PC-3 (cell line): ENCODE measurements at regions not wholly inside any gene's neighbourhood (a gene's known extent, or its start where the extent isn't known, plus 50 kb on each side); places are given as distances from the start of the nearest gene placed in this dataset.

Source experiments
- ATAC-seq: fragments of 200-7000 bp; cut with Tn5 transposase; 2 replicates; pipeline ENCODE4 v1.9.1; 2020; ENCODE audit warnings: mild to moderate bottlenecking, moderate library complexity
- BruUV-seq: library from RNA; stranded (reverse); fragments of 400-500 nt; replicated peaks from 2 replicates; lab custom pipeline; 2021; lab: Mats Ljungman, UMichigan
- CTCF ChIA-PET: fragments of 300-600 bp; sonication (Branson Sonifier 250); formaldehyde crosslinking; loops from one replicate; lab custom pipeline; 2022; ENCODE audit warnings: antibody characterized with exemption; lab: Charles Lee
- POLR2A ChIA-PET: fragments of 300-600 bp; sonication (Branson Sonifier 250); formaldehyde crosslinking; loops from one replicate; lab custom pipeline; 2022; ENCODE audit warnings: antibody characterized with exemption; ENCODE audit not compliant: unreplicated experiment; lab: Charles Lee
- DNase-seq: peaks from one replicate; pipeline ENCODE4 v3.0.0-alpha.2; 2015
- H2AFZ ChIP-seq: fragments of 300-600 bp; sonication (generic); 2 replicates; pipeline ENCODE4 v1.6.0; 2016; ENCODE audit warnings: antibody characterized with exemption, low read length
- H3F3A ChIP-seq: fragments of 300-600 bp; sonication (generic); one replicate; pipeline ENCODE4 v1.6.0; 2017; ENCODE audit warnings: antibody characterized with exemption, low read length, control low read depth, mild to moderate bottlenecking; ENCODE audit not compliant: unreplicated experiment
- H3K27ac ChIP-seq: fragments of 300-600 bp; sonication (generic); 2 replicates; pipeline ENCODE4 v1.5.1; 2016; ENCODE audit warnings: mild to moderate bottlenecking, low read length
- H3K27me3 ChIP-seq: fragments of 300-600 bp; sonication (generic); 2 replicates; pipeline ENCODE4 v1.6.1; 2016; ENCODE audit warnings: low read length, mixed read lengths
- H3K36me3 ChIP-seq: fragments of 300-600 bp; sonication (generic); 2 replicates; pipeline ENCODE4 v1.6.1; 2016; ENCODE audit warnings: low read depth, mixed run types, low read length, mixed read lengths
- H3K4me1 ChIP-seq: fragments of 300-600 bp; sonication (generic); 2 replicates; pipeline ENCODE4 v1.5.1; 2016; ENCODE audit warnings: low read length; ENCODE audit not compliant: insufficient read depth
- H3K4me2 ChIP-seq: fragments of 300-600 bp; sonication (generic); 2 replicates; pipeline ENCODE4 v1.6.0; 2016; ENCODE audit warnings: low read length
- H3K4me3 ChIP-seq: fragments of 300-600 bp; sonication (generic); 2 replicates; pipeline ENCODE4 v1.5.1; 2016; ENCODE audit warnings: mild to moderate bottlenecking, low read length, mixed read lengths
- H3K79me2 ChIP-seq: fragments of 300-600 bp; sonication (generic); 2 replicates; pipeline ENCODE4 v1.6.1; 2017; ENCODE audit warnings: low read length, mixed read lengths
- H3K9ac ChIP-seq: fragments of 300-600 bp; sonication (generic); 2 replicates; pipeline ENCODE4 v1.6.0; 2016; ENCODE audit warnings: mild to moderate bottlenecking, low read length
- H3K9me2 ChIP-seq: fragments of 300-600 bp; sonication (generic); replicated peaks from 2 replicates; pipeline ENCODE4 v1.6.1; 2016; ENCODE audit warnings: mixed run types, low read length, mixed read lengths
- H3K9me3 ChIP-seq: fragments of 300-600 bp; sonication (generic); 2 replicates; pipeline ENCODE4 v1.6.1; 2016; ENCODE audit warnings: low read length, mixed read lengths
- H4K20me1 ChIP-seq: fragments of 300-600 bp; sonication (generic); 2 replicates; pipeline ENCODE4 v1.6.1; 2016; ENCODE audit warnings: low read length, mixed read lengths
- CTCF ChIP-seq: fragments of 300-600 bp; sonication (generic); conservative IDR thresholded peaks from 2 replicates; pipeline ENCODE4 v1.5.1; 2017; ENCODE audit warnings: antibody characterized with exemption, low read depth, mild to moderate bottlenecking, low read length
- EZH2 ChIP-seq: fragments of 300-600 bp; sonication (generic); IDR thresholded peaks from one replicate; pipeline ENCODE4 v1.6.1; 2017; ENCODE audit warnings: antibody characterized with exemption, mild to moderate bottlenecking, low read length; ENCODE audit not compliant: unreplicated experiment
- EZH2phosphoT487 ChIP-seq: fragments of 300-600 bp; sonication (generic); IDR thresholded peaks from 2 replicates; pipeline ENCODE4 v1.6.1; 2018; ENCODE audit warnings: mild to moderate bottlenecking, antibody characterized with exemption, low read length, borderline replicate concordance
- intact Hi-C: fragments of 100-400 bp; cut with micrococcal nuclease; formaldehyde crosslinking; loops from 2 replicates; pipeline ENCODE4 v1.9.0; 2023

DNA sequence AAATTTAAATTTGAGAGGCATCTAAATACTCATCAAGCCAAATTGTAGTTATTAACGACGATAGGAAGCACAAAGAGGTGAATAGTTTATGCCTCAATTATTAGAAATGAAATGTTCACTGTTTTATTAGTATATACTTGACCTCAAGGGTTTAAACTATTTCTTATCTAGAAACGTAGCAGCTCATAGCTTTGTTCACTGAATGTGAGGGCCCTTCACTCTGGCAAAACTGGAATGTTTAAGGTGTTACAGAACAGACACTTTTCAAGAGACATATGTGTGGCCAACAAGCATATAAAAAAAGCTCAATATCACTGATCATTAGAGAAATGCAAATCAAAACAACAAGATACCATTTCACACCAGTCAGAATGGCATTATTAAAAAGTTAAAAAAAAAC lies 151.2 kb upstream of the KCNN2 start:
- no peak overlapping the region for H3K4me2 ChIP-seq
- BruUV-seq, result no TSS peak
- no peak for DNase-seq

DNA sequence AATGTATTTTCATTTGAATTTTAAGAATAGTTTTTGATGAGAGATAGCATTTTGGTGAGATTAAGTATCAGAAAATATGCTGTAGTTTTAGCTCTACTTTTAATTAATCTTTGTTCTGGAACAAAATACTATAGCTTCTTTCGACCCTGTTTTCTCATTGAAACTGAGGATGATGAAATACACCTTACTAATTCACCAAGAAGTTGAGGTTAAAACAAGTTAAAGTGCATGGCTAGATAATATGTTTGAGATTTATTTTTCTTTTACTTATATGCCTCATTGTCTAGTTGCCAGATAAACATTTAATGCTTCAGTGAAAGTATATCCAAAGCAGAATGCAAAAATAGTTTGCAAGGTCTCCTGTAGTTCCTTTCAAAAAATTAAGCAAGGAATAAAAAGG lies 140.1 kb upstream of the KCNN2 start:
- BruUV-seq, result no TSS peak

More for the DNA sequence above, 151.2 kb upstream of the KCNN2 start:
- Histone ChIP-seq H3K36me3 (no peaks in the 10 kb centered on the region), H3F3A (no peaks in the 10 kb centered on the region), H3K4me1 (0 out of 2 replicates have a peak, but pooled peaks cover 4% of the 10 kb centered on the region), H3K4me3 (no peak overlapping the region), H3K9ac (no peak overlapping the region), H3K27me3 (peaks cover 29% of the 10 kb centered on the region), H3K79me2 (no peaks in the 10 kb centered on the region), H3K9me2 (no peaks in the 10 kb centered on the region), H3K27ac (no peak overlapping the region), H2AFZ (no peak overlapping the region), H4K20me1 (no peaks in the 10 kb centered on the region), H3K9me3 (0 out of 2 replicates have a peak, but pooled peaks cover 3% of the 10 kb centered on the region)
- ATAC-seq, result no peak
- no peak for TF ChIP-seq EZH2phosphoT487
- TF ChIP-seq CTCF, result no peak
- TF ChIP-seq EZH2, result no peak
- ChIA-PET CTCF (no interaction called here), POLR2A (no interaction called here)
- intact Hi-C loops, result no loop called here

More for the DNA sequence above, 140.1 kb upstream of the KCNN2 start:
- ChIA-PET POLR2A (no interaction called here), CTCF (no interaction called here)
- no peak overlapping the region for H3K4me2 ChIP-seq
- no peaks in the 10 kb centered on the region for H4K20me1 ChIP-seq
- H3K9me3 ChIP-seq, result no peaks in the 10 kb centered on the region
- H3K27me3 ChIP-seq, result no peaks in the 10 kb centered on the region
- no peaks in the 10 kb centered on the region for H3F3A ChIP-seq
- no peaks in the 10 kb centered on the region for H3K4me1 ChIP-seq
- TF ChIP-seq EZH2phosphoT487, result no peak
- no peak for TF ChIP-seq CTCF
- TF ChIP-seq EZH2, result no peak
- no peaks in the 10 kb centered on the region for H3K36me3 ChIP-seq
- DNase-seq (no peak), ATAC-seq (no peak)
- intact Hi-C loops, result loop anchor here (10.0 kb wide), 1 partner anchor 107 kb away; no protein-coding TSS in a partner anchor
- H3K4me3 ChIP-seq, result no peak overlapping the region
- no peak overlapping the region for H3K9ac ChIP-seq
- no peak overlapping the region for H3K27ac ChIP-seq
- no peaks in the 10 kb centered on the region for H3K79me2 ChIP-seq
- H2AFZ ChIP-seq, result no peak overlapping the region
- no peaks in the 10 kb centered on the region for H3K9me2 ChIP-seq
